Fibroblast of villous mesenchyme (primary cell): ENCODE measurements at regions not wholly inside any gene's neighbourhood (a gene's known extent, or its start where the extent isn't known, plus 50 kb on each side); places are given as distances from the start of the nearest gene placed in this dataset.

ENCODE experiments used
- DNase-seq: peaks from one replicate; pipeline ENCODE4 v3.0.0-alpha.2; 2010; ENCODE audit warnings: low read depth
- H3K4me3 ChIP-seq: 2 replicates; pipeline ENCODE4 v1.5.1; 2011; ENCODE audit warnings: low read depth, mild to moderate bottlenecking, low read length
- TF ChIP-seq, protein P1 (sequence below): IDR thresholded peaks from 2 replicates; pipeline ENCODE4 v1.5.1; 2012; ENCODE audit warnings: low read depth, mild to moderate bottlenecking, low read length; ENCODE audit not compliant: insufficient read depth

DNA sequence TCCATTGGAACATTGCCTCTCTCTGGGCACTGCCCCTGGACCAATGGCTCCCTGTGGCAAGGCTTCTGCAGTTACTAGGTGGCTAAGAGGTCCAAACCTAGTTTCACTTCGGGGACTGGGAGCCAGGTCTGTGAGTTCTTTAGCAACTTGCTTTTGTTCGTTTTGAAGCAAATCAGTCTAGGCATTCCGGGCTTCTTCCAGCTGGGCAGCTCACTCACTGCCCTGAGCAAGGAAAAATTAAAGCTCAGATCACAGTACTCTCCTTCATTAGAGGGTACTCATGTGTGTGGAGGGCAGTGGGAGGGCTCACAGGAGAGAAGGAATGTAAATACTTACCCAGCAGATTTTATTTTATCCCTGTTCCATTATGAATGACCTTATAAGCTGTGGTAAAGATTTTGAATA, 80.3 kb downstream of the SPP2 start:
- no peak for DNase-seq
- no peak overlapping the region for H3K4me3 ChIP-seq
- TF ChIP-seq, protein P1, sequence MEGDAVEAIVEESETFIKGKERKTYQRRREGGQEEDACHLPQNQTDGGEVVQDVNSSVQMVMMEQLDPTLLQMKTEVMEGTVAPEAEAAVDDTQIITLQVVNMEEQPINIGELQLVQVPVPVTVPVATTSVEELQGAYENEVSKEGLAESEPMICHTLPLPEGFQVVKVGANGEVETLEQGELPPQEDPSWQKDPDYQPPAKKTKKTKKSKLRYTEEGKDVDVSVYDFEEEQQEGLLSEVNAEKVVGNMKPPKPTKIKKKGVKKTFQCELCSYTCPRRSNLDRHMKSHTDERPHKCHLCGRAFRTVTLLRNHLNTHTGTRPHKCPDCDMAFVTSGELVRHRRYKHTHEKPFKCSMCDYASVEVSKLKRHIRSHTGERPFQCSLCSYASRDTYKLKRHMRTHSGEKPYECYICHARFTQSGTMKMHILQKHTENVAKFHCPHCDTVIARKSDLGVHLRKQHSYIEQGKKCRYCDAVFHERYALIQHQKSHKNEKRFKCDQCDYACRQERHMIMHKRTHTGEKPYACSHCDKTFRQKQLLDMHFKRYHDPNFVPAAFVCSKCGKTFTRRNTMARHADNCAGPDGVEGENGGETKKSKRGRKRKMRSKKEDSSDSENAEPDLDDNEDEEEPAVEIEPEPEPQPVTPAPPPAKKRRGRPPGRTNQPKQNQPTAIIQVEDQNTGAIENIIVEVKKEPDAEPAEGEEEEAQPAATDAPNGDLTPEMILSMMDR, result no peak

DNA sequence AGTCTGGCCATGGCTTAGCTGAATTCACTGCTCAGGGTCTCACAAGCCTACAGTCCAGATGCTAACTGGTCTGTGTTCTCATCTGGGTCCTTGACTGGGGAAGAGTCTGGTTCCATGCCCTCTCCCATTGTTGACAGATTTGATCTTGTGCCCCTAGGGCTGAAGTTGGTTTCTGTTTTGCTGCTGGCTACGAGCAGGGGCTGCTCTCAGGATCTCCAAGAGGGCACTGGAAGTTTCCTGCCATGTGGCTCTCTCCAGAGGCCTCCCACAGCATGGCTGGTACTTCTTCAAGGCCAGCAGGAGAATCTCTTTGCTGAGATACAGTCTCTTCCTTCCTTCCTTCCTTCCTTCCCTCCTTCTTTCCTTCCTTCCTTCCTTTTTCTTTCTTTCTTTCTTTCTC, 78.1 kb downstream of the SPP2 start:
- TF ChIP-seq, protein P1, result no peak
- DNase-seq, result no peak
- H3K4me3 ChIP-seq, result no peak overlapping the region
